GM19238 (cell line): ENCODE measurements at regions not wholly inside any gene's neighbourhood (a gene's known extent, or its start where the extent isn't known, plus 50 kb on each side); places are given as distances from the start of the nearest gene placed in this dataset.
"Not testable (repeated sequence)": the region's sequence is repeated elsewhere in the genome, so short reads cannot be mapped to it uniquely, and the experiment has no call there.

Experiments
- DNase-seq: peaks from one replicate; pipeline ENCODE4 v3.0.0; 2011; ENCODE audit warnings: low spot score; ENCODE audit not compliant: insufficient read length

DNA sequence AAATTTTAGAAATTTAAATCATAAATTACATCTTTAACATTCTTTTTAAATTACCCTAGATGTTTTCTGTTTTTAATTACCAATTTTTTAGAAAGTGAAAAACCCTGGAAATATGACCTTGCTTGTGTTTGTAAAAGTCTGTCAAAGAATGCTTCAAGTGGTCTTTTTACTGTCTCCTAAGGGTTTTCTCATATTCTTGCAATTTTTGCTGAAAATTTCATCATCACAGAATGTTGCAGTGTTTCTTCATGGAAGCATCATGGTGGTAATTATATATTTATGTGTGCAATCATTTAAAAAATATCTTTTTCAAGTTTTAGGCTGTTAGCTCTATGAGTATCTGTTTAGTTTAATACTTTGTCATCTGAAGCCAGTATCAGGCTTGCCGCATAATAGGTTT is 178.2 kb downstream of the HDGFL1 start:
- DNase-seq = no peak

DNA sequence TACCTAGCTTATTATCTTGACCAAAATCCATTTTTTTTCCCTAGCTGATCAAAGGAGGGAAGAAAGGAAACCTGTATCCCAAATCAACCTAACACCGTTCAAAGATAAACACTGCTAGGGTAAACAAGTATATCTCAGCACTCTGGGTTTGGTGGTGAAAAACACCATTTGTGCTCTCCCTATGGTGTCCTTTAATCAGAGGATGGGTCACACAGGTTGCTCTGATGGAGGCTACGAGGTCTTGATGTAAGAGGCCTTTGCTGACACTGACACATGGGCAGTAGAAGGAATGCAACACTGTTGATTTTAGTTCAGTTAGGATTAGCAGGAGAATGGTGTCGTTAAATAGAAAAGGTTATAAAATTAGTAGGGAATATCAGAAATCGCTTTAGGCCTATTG is 179.3 kb downstream of the HDGFL1 start:
- DNase-seq = no peak

GRCh38 chr6:22749696-22750095 is 180.3 kb downstream of the HDGFL1 start:
- no peak for DNase-seq

DNA sequence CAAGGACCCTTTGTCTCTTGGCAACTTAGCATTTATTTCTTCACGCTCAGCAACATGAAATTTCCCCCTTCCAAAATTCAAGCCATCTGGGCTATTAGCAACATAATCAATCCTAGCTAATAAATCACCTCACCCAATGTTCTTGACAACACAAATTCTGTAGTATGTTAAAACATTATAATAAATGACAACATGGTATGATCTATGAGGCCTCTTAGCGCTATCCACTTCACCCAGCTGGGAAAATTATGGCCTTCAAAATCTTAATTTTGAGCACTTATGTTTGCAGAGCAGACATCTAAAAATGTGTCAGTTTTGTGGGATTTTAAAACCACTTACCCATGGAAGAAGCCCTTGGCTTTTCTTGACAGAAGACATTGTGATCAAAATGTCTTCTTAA is 181.9 kb downstream of the HDGFL1 start:
- DNase-seq = no peak

DNA sequence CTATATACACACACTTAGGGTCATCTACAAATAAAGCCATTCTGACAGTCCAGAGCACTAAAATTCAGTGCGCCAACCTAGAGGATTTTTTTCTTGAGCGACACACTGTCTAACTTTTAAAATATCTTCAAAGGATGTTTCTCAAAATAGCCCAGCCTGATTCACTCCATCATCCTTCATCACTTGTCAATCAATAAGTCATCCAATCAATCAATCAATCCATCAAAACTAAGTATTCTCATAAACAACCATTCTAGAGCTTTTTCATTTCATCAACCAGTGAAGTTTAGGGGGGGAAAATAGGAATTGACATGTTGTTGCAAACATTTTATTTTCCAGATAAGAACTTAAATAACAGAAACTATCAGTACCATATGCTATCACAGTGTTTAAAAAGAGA is 183.2 kb downstream of the HDGFL1 start:
- no peak for DNase-seq

GRCh38 chr6:22754061-22754460 is 184.7 kb downstream of the HDGFL1 start:
- no peak for DNase-seq

GRCh38 chr6:22755605-22756004 is 186.2 kb downstream of the HDGFL1 start:
- DNase-seq = no peak

DNA sequence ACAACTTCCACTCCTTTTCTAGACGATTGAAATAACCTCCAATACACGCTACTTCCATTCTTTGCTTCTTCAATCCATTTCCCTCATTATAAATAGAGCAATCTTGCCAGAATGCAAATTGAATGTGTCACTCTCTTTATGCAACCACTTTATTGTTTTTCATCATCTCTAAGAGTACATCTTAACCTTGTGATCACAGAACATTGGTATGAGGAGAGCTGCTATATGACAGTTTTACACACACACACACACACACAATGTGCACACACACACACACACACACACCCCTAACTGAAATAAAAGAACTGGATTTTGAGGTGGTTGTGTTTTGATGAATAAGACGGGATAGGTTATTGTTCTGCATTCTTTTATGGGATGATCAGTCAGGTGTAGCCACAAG is 187.0 kb downstream of the HDGFL1 start:
- no peak for DNase-seq

GRCh38 chr6:22764496-22764895 is 195.1 kb downstream of the HDGFL1 start:
- DNase-seq = no peak

- DNase-seq = no peak
Measured at GRCh38 chr6:22765015-22765414, 195.6 kb downstream of the HDGFL1 start.

DNA sequence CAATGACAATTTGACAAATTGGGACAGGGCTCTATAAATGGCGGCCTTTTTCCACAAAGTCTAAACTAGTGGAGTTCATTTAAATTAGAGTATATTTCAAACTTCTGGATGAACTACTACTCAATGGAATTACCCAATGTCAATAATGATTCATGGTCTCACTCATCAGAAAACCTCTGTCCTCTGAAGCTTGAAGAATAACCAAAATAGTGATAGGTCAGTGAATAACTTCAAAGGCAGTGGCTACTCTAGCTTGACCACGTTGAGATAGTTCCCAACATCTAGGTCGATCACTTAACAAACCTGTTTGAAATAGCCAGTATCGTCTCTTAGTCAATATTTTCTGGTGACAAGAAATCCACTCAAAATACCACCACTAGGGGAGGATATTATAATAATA is 197.6 kb downstream of the HDGFL1 start:
- DNase-seq = no peak

DNA sequence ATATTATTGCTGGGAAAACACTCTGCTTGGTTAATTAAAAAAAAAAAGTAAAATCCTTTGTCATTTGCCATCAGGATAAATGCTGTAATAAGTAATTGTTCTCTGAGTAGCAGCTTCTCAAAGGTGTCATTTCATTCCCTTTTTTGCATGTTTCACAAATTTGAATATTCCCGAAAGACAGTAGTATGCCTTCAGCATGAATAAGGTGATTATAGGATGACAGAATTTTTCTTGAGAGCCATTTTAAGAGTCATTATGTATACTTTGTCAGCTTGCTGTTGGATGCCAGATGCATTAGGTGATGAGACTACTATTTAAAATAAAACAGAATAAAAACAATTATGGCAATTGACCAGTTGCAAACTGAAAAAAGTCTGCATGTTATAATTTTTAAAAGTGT is 200.7 kb downstream of the HDGFL1 start:
- no peak for DNase-seq

- no peak for DNase-seq
Measured at GRCh38 chr6:22774129-22774528, 204.8 kb downstream of the HDGFL1 start.

DNA sequence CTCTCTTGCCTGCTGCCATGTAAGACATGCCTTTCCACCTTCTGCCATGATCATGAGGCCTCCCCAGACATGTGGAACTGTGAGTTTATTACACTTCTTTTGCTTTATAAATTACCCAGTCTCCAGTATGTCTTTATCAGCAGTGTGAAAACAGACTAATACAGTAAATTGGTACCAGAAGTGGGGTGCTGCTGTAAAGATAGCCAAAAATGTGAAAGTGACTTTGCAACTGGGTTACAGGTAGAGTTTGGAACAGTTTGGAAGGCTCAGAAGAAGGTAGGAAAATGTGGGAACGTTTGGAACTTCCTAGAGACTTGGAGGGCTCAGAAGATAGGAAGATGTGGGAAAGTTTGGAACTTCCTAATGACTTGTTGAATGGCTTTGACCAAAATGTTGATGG is 209.1 kb downstream of the HDGFL1 start:
- not testable (repeated sequence) for DNase-seq

DNA sequence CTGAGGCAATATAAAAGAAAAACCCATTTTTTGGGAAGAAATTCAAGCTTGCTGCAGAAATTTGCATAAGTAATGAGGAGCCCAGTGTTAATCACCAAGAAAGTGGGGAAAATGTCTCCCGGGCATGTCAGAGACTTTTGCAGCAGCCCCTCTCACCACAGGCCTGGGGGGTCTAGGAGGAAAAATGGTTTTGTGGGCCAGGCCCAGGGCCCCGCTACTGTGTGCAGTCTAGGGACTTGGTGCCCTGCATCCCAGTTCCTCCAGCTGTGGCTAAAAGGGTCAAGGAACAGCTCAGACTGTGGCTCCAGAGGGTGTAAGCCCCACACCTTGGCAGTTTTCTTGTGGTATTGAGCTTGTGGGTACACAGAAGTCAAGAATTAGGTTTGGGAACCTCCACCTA is 209.7 kb downstream of the HDGFL1 start:
- no peak for DNase-seq

- DNase-seq = no peak
Measured at GRCh38 chr6:22783931-22784330, 214.6 kb downstream of the HDGFL1 start.

GRCh38 chr6:22784601-22785410 is 215.4 kb downstream of the HDGFL1 start:
- DNase-seq = no peak

DNA sequence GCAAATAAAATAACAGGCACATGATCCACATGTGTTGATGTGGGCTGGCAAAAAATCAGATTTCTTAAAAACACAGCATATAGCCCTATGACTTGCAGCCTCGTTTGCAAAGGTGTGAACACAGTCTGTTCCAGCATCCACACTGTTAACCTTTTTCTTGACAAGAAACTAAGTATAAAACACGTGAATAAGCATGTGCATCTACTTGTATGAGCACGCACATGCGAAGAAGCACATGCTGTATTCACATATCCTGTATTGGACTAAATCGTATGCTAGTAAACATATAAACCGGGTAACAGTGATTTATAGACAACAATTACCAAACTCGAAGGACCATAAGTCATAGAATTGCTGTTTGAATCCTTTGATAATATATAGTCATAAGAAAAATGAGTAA is 218.7 kb downstream of the HDGFL1 start:
- no peak for DNase-seq

DNA sequence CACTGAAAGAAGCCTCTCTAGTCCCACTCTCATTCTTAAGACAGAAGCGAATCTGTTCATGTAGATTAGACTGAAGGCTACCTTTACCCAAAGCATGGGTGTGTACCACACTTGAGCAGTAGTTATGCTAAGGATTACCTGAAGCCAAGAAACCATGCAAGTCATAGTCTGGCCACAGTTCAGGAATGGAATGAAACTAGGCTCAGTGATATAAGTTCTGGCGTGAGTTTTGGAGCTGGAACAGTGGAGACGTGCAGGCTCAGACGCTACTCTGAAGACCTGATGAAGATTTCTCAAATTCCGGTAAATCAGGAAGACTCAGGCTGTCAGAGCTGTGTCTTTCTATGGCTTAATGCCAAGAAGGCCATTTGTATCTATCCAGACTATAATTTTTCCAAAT is 219.9 kb downstream of the HDGFL1 start:
- DNase-seq = no peak

DNA sequence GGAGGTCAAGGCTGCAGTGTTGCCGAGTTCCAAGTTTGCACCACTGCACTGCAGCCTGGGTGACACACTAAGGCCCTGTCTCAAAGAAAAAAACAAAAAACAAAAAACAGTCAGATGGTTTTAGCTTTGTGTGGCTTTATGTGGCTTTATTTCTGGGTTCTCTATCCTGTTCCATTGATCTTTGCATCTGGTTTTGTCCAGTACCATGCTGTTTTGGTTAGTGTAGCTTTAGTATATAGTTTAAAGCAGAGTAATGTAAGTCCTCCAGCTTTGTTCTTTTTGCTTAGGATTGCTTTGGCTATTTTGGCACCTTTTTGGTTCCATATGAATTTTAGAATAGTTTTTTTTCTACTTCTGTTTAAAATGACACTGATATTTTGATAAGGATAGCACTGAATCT is 225.5 kb downstream of the HDGFL1 start:
- DNase-seq = no peak

DNA sequence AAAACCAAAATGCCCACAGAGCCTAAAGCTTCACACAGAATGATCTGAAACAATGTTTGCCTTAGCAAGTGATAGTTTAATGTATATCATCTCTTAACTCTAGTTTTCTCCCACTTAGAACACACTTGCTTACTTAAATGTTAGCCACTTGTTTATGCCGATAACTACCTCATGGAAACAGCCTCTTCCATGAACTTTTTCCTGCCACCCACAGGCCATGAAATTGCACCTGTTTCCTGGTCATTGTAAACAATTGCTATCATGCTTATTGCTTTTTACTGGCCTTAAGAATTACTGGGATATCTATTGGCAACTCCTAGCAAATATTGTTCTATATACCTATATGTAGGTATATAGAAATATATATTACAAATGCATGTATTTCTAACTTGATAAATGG is 231.1 kb downstream of the HDGFL1 start:
- DNase-seq = no peak

DNA sequence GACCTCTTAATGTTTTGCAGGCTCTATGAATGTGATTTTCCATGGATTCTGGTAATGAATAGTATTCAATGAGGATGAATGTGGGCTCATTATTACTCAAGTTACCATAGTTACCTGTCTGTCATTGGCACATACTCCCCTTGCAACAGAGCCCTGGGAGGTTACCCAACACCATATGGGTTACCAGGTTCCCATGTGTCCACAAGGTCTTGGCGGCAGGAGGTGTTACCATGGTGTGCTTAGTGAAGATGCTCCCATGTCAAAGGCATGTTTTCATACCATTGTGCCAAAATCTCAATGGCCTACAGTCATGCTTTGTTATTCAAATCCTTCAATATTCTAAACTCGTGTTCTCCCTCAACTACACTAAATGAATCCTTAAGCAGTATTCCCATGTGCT is 232.5 kb downstream of the HDGFL1 start:
- DNase-seq = no peak

DNA sequence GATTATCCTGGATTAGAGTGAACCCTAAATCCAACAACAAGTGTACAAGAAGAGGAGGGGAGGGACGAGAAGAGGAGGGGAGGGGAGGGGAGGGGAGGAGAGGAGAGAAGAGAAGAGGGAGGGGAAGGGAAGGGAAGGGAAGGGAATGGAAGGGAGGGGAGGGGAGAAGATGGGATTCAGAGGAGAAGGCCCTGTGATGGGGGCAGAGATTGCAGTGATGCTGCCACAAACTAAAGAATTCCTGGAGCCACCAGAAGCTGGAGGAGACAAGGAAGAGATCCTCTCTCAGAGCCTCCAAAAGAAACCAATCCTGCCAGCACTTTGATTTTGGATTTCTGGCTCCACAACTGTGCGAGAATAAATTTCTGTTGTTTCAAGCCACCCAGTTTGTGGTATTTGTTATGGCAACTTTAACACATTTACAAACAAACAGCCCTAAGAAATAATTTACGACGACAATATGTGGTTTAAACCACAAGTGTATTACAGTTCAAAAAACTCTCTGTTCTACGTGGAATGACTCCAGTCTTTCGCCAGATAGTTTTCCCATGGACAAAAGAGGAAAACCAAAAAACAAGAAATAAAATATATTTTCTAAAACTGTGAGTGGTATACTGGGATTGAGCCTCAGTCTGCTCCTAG is 235.4 kb downstream of the HDGFL1 start:
- no peak for DNase-seq
